ENCODE measurements at regions not wholly inside any gene's neighbourhood (a gene's known extent, or its start where the extent isn't known, plus 50 kb on each side); places are given as distances from the start of the nearest gene placed in this dataset.

- no peak for TF ChIP-seq HDAC2 (CRISPR knock-in tag; IDR thresholded peaks at IDR 0.05)
- no peak for TF ChIP-seq MED1 (CRISPR knock-in tag; IDR thresholded peaks at IDR 0.05)
- TF ChIP-seq, protein P1, sequence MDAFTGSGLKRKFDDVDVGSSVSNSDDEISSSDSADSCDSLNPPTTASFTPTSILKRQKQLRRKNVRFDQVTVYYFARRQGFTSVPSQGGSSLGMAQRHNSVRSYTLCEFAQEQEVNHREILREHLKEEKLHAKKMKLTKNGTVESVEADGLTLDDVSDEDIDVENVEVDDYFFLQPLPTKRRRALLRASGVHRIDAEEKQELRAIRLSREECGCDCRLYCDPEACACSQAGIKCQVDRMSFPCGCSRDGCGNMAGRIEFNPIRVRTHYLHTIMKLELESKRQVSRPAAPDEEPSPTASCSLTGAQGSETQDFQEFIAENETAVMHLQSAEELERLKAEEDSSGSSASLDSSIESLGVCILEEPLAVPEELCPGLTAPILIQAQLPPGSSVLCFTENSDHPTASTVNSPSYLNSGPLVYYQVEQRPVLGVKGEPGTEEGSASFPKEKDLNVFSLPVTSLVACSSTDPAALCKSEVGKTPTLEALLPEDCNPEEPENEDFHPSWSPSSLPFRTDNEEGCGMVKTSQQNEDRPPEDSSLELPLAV (CRISPR knock-in tag; conservative IDR thresholded peaks at IDR 0.05; ENCODE audit: low read depth): no peak
Measured at GRCh38 chr7:4602905-4603842, 78.9 kb upstream of the FOXK1 start (continued).

- Histone ChIP-seq H3K9me3 (ENCODE audit: low read length) (no peaks in the 10 kb centered on the region), H3K79me2 (ENCODE audit: insufficient read depth, low read length) (no peaks in the 10 kb centered on the region), H3K27ac (ENCODE audit: extremely low read length, insufficient read depth, low read length) (no peak overlapping the region), H3K4me3 (replicated peaks in 1 of 3; ENCODE audit: insufficient read depth in 1 of 3, low read depth in 2 of 3, low read length in 3 of 3) (no peak overlapping the region), H3K4me1 (ENCODE audit: insufficient read depth, low read length) (no peaks in the 10 kb centered on the region), H2AFZ (ENCODE audit: low read length) (no peak overlapping the region), H3K36me3 (replicated peaks in 1 of 2; ENCODE audit: control insufficient read depth in 1 of 2, insufficient read depth in 2 of 2, low read length in 2 of 2) (no peaks in the 10 kb centered on the region), H3K9ac (ENCODE audit: insufficient read depth, low read depth, low read length) (no peak overlapping the region), H3K4me2 (ENCODE audit: low read depth, low read length) (no peak overlapping the region), H3K27me3 (ENCODE audit: control insufficient read depth in 1 of 2, insufficient read depth in 2 of 2, low read length in 2 of 2) (peaks cover 0 to 12% of the 10 kb centered on the region in 2 experiments; a peak in 2 of 5 replicates), H4K20me1 (ENCODE audit: insufficient read depth, low read length) (no peaks in the 10 kb centered on the region)
- BruUV-seq (replicated peaks): no TSS peak
- DNase-seq (ENCODE audit: low spot score) (no peak), ATAC-seq (no peak), FAIRE-seq (no peak)
- in situ Hi-C loops (cut with HindIII; ENCODE audit: extremely low pct_ligation_motif_present, low pct_unique_long_range_greater_than_20kb) (loop anchor here (25.0 kb wide), 1 partner anchor 158 kb away; no protein-coding TSS in a partner anchor), intact Hi-C loops (cut with micrococcal nuclease; ENCODE audit: unreplicated experiment) (no loop called here)
- TF ChIP-seq, protein P2, sequence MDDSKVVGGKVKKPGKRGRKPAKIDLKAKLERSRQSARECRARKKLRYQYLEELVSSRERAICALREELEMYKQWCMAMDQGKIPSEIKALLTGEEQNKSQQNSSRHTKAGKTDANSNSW (CRISPR knock-in tag; IDR thresholded peaks at IDR 0.05; ENCODE audit: borderline replicate concordance): no peak
- peak; percentile 95 for TF ChIP-seq MNT (IDR thresholded peaks at IDR 0.05)
- WGBS (ENCODE audit: low lambda C conversion rate): 65% methylated on average over 8 of the region's 8 CpGs
- ChIA-PET POLR2A (no interaction called here), CTCF (ENCODE audit: low intra/inter-chr PET ratio, low total read pairs) (no interaction called here)
Measured at GRCh38 chr7:4603843-4604231, 78.3 kb upstream of the FOXK1 start.

All from HepG2 (cell line).